Cardiac septum (tissue), 1 donor: ENCODE measurements at regions not wholly inside any gene's neighbourhood (a gene's known extent, or its start where the extent isn't known, plus 50 kb on each side); places are given as distances from the start of the nearest gene placed in this dataset.

Source experiments
- DNase-seq: peaks from one replicate; pipeline ENCODE4 v3.0.0-alpha.2; 2020; ENCODE audit warnings: low spot score
- intact Hi-C: fragments of 100-400 bp; cut with DNase I; formaldehyde crosslinking; loops from one replicate; pipeline ENCODE4 v1.14.0; 2022
- donor health status: DM: no; HTN: no; CAD: no.

DNA sequence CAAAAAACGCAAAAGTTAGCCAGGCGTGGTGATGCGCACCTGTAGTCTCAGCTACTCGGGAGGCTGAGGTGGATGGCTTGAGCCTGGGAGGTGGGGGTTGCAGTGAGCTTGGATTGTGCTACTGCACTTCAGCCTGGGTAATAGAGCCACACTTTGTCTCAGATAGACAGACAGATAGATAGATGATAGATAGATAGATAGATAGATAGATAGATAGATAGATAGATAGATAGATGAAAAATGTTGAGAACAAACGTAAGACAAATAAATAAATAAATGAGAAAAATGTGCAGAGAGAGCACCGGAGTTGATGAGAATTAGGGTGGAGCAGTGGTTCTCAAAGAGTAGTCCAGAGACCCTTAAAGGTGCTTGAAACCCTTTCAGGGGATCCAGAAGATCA lies 58.4 kb upstream of the ARL8B start:
- intact Hi-C loops: no loop called here
- DNase-seq: no peak

DNA sequence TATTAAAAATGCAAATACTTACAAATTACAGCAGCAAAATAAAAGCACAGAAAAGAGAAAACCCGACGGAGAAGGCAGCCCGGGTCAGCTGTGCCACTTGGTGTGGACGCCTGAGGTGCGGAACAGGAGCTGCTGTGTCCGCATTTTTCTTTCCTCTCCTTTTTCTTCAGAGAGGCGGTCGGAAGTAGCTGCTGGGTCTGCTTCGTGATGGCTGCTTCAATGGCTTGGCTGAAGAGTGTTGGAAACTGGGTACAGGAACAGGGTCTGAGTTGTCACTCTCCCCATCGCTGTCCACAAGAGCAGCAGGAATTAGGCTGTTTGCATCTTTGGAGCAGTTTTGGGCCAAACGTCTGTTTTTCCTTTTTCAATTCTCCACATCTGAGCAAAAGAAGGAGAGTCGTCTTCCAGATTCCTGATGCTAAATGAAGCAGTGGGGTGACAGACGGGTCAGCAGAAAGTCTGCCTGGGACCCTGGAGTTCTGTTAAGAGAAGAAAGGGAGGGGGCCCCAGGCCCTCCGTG lies 53.5 kb upstream of the ARL8B start:
- DNase-seq: no peak
- intact Hi-C loops: no loop called here

DNA sequence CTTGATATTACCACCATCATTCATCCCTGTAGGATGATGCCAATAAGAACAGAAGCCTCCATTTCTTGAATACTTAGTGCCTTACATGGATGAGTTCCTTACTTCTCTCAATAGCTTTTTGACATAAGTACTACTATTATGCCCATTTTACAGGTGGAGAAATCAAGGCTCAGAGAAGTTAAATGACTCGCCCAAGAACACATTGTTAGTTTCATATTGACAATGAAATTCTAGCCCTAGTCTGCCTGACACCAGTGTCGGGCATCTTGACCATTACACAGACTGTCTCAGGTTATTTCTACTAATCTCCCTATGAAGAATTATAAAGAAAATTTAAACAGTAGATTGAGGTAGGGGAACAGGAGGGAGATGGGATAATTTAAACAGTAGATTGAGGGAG lies 52.5 kb upstream of the ARL8B start:
- intact Hi-C loops: no loop called here
- DNase-seq: no peak

DNA sequence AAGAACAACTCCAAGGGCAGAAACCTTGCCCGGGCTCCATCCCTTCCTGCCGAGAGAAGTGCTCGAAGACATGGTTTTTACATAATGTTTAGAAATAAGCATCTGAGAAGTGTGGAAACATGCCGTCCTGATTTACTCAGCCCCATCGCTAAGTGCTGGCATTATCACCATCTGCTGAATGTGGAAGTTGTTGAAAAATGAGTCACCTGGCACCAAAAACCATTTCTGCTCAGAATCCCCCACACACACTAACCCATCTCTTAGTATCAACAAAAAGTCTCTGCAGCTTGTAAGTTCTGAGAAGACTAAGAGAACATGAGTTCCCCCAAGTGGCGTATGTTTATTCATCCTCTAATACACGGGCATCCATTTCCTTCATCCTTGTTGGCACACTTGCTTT lies 51.0 kb upstream of the ARL8B start:
- no peak for DNase-seq
- intact Hi-C loops: no loop called here

DNA sequence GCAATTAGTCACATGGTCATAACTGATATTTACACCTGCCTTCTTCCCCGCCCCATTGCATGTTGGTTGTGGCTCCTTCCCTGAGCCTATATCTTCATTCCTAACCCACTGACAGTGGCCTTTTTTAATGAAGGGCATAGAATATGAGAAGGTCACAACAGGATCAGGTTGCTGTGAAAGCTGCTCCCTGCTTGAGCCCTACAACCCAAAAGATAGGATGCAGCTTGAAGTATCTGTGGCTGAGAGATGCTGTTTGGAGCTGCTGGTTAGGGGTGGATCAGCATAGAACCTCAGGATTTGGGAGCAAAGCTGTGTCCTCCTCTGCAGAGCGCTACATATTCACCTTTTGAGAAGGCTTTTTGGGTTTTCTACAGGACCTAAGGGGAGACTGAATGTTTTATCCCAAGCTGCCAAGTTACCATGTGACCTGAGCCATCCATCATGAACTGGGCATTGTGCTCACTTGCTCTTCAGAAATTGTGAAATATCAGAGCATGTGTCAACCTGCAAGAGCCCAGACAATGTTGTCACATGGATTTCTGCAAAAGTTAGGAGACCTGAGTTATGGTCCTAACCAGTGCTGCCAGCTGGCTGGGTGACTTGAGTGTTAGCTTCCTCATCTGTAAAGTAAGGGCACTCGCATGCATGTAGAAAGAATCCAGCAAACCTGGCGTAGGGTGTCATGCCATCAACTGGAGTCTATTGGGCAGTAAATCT lies 49.8 kb upstream of the ARL8B start:
- no peak for DNase-seq
- intact Hi-C loops: no loop called here
